Ureter (tissue), 1 donor: ENCODE measurements at regions not wholly inside any gene's neighbourhood (a gene's known extent, or its start where the extent isn't known, plus 50 kb on each side); places are given as distances from the start of the nearest gene placed in this dataset.
"Not testable (repeated sequence)": the region's sequence is repeated elsewhere in the genome, so short reads cannot be mapped to it uniquely, and the experiment has no call there.

ENCODE experiments used
- DNase-seq: peaks from one replicate; pipeline ENCODE4 v3.0.0-alpha.2; 2020; ENCODE audit warnings: low spot score
- donor health status: DM: yes; HTN: yes; CAD: no.

DNA sequence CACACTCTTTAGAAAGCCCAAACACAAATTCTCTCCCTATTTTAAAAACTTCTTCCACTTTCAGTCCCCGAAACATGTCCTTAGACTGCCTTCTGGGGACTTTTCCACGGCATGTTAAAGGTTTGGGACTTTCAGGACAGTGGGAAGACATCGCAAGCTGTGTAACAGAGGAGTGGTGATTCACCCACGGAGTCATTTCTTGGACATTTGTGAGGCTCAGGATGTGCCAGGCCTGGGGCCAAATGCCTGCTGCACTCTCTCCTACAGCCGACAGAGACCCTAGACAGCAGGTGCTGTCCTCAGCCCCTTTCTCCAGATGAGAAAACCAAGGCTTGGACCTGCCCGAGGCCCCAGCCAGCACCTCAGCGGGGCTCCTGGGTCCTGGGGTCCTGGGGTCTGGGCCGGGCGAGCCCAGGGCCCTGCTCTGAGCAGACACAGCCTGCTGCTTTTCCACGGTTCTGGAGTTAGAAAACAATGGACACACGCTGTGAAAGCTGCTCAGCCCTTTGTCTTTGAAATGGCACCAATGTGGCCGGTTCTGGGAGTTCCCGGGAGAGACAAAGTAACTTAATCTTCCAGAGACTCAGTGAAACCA, 370.2 kb upstream of the SFSWAP start:
- DNase-seq, result no peak

DNA sequence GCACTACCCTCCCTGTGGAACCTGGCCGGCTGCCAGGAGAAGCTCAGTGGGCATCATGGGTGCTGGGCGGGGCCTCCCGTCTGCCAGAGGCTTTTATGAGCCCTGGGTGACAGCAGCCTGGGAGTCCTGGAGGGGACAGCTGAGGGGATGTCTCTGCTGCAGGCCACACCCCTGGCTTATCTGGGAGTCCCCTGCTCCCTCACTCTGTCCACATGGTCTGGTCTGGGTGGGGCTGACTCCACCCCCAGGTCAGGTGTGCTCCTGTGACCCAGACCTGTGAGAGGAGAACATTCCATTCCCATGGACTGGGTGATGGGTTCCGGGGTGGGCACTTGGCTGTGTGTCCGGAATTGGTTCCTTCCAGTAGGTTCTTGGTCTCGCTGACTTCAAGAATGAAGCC, 369.3 kb upstream of the SFSWAP start:
- DNase-seq, result not testable (repeated sequence)

DNA sequence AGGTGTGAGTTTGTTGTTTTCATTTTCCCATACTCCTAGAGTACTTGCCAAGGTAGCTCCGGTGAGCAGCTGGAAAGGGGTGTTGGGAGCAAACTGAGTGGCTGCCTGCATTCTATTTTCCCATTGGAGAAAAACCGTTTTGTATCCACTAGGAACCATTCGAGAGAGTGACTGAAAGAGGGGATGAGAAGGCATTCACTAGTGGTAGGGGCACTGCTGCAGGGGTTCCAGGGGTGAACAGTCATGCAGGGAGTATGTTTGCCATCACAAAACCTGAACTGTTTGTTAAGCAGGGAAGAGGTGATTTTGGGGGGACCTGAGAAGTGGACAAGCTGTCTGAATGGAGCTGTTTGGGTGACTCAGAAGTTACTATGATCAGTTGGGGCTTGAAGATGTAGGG, 367.5 kb upstream of the SFSWAP start:
- DNase-seq, result not testable (repeated sequence)

DNA sequence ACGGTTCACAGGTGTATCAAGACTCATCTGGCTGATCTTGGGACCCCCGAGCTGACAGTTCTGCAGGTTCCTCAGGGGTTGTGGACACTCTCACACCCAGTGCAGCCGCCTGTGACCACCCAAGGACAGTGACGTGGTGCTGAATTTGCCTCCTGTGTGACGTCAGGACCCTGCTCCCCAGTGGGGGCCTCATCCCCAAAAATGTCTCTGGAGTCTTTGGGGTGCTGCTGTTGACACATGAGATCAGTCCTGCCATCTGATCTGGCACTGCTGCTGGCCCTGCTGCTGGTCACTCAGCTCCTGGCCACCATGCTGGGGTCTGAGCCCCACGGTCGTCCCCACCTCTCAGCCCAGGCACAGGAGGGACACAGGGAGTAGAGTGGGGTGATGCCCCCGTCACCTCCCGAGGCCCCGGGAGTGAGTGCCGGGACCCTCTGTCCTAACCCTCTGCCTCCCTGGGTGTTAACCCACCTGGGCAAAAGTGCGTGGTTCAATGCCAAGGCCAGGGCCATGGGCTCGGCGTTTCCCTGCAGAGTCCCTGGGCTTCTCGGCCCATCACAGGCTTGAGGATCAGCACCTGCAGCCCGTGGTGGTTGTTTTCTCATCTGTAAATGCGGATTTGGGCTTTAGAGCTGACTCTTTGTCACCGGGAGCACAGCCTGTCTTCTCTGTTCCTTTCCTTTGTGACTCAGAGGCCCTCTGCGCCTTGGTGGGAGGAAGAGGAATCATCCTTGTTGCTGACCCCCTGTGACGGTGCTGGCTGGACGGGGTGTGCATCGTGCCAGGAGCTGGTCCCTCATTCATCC, 366.0 kb upstream of the SFSWAP start:
- DNase-seq, result not testable (repeated sequence)

DNA sequence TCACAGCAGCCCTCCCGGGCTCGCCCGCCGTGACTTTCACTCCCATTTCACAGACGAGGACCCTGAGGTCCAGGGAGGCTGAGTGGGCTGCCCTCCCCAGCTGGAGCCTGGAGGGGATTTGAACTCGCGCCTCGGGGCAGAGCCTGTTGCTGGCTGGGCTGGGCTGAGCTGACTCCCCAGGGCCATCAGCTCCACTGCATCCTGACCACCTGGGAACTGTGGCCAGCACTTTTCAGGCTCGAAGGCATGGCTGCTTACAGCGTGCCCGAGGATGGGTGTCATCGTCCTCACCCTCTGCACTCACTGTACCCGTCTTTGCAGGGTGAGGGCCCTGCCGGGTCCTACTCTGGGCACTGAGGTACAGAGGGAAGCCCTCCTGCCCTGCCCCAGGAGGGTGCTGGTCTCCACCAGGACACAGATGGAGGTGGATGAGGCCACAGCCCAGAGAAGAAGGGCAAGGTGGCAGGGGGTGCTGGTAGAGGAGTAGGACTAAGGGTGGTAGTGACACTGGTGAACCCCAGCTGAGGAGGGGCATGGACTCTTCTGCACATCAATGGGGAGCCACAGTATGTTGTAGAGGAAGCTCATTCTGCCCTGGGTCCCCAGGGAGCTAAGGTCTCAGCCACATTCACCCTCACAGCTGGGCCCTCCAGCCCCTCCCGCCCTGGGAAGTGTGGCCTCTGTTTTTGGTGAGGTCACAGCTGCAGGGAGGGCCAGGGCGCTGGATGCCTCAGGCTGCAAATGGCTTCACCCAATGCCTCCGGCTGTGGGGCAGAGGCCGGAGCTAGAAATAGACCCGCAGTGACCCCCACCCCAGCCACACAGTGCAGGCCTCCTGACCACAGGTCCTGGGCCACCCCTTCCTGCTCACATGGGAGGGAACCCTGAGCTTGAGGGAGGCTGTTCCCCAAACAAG, 365.1 kb upstream of the SFSWAP start:
- DNase-seq, result no peak

DNA sequence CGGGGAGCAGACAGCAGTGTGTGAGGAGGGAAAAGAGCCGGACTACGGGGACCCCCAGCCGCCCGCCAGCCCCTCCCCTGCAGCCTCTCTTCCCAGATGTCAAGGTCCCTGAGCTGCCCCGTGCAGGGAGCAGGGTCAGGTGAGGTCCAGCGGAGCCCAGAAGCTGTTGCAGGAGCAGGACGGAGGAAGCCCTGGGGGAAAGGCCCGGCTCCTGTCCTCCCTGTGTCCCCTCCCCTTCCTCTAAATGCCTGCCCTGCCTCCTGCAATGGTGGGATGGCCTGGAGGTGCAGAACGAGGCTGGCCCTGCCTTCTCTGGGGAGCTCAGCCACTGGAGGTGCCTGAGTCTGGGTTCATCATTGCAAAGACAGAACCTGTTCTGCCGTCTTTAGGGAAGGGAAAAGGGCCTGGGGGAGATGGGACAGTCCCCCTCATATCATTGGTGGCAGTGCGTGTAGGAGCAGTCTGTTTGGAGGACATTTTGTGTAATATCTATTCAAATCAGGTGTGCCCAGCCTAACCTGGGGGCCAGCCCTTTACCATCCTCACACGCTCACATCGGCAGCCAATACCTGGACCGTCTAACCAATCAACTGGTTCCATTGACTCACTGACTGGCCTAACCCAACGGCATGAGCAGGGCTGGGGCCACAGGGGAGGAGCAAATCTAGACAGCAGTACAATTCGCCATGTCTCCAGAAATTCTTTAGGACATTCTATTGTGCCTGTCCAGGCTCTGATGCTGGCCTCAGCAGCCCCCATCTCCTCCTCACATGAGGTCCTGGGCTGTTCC, 364.1 kb upstream of the SFSWAP start:
- DNase-seq, result no peak

DNA sequence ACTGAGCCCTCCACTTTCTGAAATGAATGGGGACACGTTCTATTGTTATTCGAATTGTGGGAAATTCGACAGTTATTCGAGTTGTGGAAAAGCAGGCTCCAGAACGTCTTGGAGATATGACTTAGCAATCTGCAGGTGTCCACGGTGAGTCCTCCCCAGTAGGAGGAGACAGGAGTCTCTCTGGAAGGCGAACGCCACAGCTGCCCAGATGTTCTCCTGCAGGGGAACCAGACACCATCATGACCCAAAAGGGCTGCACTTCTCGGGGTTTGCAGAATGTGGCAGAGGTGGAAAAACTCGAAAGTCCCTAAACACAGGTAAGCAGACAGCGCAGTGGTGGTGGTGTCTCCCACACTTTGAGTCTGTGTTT, 363.6 kb upstream of the SFSWAP start:
- no peak for DNase-seq

DNA sequence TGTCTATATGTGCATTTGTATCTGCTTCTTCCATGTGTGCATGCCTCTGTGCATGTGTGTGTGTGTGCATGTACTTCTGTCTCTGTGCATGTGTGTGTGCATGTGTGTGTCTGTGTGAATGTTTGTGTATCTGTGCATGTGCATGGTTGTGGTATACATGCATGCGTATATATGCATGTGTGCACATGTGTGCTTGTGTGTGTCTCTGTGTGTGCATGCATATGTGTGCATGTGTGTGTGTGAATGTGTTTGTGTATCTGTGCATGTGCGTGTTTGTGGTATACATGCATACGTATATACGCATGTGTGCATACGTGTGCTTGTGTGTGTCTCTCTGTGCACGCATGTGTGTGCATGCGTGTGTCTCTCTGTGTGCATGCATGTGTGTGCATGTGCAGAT, 363.2 kb upstream of the SFSWAP start:
- DNase-seq, result no peak

DNA sequence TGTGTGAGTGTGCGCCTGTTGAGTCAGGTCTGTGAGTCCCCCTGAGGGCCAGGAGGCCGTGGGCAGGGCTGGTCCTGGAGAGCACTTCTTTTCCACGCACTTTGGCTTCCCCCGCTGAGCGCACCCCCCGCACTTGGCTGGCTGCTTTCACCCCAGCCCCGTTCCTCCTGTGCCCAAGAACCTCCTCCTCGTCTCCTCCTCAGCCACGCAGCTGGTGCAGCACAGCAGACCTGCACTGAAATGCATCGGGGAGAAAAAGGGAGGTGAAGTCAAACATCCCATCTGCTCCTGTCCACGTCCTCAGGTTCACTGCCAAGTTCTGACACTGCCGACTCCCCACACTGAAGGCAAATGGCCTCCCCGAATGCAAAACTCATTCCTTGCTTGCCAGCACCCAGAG, 362.7 kb upstream of the SFSWAP start:
- DNase-seq, result no peak

DNA sequence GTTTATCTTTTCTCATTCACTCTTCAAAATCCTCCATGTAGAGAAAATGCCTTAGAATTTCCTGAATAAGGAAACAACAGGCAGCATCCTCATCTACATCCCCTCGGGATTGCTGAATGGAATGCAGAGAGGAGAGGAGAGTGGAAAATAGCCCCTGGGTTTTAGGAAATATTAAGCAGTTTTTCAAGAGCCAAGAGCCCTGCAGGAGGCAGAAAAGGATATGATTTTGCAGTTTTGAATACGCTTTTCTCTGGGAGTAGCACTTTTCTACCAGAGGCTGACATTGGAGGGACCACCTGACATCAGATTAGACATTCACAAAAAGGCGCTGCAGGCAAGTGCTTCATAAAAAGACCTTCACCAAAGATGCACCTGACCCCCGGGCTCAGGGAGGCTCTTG, 362.2 kb upstream of the SFSWAP start:
- no peak for DNase-seq

DNA sequence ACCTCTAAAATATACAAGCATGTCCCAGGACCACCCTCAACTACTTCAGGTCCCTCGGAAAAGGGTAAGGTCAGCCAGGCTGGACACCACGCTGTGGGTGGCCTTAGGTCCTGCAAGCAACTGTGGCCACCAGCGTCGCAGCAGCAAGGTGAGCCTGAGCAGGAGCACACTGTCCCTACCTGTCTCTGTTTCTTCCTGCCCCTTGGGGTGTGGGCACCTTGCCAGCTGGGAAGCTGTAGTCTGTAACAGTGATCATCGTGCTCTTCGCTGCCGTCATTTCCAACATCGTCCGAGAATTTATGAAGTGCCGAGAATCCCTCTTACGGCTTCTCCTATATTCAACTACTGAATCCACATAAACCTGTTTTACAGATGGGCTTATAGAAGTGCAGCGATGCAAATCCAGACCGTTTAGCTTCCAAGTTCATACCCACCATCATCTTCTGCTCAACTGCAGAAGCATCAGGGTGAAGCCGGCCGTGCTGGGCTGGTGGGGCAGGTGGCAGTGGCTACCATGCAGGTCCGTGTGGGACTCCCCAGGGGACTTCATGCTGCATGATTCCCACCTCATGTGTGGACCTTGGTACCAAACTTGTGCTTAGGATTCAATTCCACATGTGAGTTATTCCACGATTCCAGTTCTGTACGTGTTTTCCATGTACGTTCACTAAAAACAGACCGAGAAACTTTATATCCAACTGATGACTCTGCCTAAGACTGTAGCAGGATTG, 361.3 kb upstream of the SFSWAP start:
- no peak for DNase-seq

DNA sequence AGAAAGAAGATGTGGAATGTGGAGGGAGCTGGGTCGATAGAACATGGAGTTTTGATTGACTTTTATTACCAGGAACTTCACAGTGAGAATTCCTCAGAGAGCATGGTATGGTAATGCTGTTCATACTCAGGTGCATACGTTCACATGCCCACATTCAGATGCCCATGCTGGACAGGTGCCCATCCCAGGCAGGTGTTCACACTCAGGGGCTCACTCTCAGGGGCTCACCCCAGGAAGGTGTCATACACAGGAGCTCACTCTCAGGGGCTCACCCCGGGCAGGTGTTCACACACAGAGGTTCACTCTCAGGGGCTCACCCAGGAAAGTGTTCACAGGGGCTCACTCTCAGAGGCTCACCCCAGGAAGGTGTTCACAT, 360.0 kb upstream of the SFSWAP start:
- no peak for DNase-seq

DNA sequence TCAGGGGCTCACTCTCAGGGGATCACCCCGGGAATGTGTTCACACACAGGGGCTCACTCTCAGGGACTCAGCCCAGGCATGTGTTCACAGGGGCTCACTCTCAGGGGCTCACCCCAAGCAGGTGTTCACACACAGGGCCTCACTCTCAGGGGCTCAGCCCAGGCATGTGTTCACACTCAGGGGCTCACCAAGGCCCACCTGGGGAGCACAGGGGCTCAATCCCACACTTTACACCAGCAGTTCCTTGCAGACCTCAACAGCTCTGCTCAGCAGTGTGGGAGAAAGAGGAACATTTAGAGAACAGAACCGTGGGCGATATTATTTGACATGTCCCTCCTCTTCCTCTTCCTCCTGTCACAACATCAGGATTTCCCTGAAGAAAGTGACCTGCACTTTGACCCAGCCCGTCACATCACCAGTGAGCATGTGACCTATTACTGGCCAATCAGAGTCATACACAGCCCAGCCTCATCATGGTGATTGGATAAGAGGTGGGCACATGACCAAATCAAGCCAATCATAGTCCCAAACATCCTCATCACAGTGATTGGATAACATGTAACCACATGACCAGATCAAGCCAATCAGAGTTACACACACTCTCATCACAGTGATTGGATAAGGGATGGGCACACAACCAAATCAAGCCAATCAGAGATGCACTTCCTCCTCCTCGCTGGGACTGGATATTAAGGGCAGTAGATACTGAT, 359.4 kb upstream of the SFSWAP start:
- DNase-seq, result no peak

DNA sequence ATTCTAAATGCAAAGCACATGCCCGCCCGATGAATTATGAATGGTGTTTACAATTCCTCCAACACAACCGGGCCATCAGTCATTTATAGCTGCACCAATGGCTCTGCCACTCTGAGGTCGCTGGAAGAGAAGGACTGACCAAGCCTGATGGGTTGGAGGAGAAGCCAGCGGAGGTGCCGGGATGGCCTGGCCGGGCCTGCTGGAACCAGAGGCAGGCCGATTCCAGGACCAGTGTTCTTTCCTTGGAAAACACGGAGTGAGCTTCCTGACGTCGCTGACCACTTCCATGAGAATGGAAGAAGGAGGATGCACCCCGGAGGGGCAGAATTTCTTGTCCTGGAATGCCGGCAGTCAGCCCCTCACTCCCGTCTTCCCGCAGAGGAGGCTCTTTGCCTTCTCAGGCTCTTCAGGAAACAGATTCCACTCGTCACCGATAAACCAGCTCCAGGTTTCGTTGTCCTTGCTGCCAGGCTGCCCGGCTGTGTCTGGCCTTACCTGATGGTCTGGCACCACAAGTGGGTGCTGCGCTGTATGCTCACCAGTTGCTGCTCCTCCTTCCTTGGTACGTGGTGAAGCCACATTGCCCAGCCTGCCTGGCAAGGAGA, 358.5 kb upstream of the SFSWAP start:
- DNase-seq, result no peak

DNA sequence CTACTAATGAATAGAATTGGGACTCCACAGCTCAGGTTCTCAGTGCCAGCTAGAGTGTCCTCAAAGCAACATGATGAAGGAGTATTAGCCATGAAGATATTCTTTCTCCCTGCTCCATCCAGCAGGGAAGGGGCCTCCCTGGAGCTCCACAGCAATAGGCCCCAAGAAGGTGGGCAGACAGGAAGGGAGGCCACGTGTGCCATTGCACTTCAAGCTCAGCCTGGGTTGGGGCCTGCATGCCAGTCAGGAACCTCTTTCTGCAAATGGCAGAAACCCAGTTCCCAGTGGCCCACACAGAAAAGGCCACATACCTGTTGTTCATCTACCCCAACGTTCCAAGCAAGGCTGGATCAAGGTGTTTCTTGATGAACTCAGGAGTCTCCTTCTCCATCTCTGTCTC, 357.5 kb upstream of the SFSWAP start:
- no peak for DNase-seq

DNA sequence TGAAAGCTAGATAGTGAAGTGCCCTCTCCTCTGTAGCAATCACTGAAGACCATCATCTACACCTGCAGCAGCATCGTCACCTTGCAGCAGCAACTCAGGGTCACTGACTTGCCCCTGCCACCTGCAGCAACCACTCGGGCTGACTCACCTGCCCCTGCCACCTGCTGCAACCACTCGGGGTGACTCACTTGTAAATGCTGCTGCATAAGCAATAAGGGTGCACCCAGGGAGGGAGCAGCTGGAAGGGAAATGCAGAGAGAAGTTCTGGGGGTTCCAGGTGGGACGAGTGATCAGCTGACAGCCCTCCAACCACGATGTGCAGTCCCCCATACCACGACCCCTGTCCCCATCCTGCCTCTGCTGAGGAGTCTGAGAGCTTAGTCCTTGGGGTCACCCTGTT, 357.1 kb upstream of the SFSWAP start:
- DNase-seq, result no peak

DNA sequence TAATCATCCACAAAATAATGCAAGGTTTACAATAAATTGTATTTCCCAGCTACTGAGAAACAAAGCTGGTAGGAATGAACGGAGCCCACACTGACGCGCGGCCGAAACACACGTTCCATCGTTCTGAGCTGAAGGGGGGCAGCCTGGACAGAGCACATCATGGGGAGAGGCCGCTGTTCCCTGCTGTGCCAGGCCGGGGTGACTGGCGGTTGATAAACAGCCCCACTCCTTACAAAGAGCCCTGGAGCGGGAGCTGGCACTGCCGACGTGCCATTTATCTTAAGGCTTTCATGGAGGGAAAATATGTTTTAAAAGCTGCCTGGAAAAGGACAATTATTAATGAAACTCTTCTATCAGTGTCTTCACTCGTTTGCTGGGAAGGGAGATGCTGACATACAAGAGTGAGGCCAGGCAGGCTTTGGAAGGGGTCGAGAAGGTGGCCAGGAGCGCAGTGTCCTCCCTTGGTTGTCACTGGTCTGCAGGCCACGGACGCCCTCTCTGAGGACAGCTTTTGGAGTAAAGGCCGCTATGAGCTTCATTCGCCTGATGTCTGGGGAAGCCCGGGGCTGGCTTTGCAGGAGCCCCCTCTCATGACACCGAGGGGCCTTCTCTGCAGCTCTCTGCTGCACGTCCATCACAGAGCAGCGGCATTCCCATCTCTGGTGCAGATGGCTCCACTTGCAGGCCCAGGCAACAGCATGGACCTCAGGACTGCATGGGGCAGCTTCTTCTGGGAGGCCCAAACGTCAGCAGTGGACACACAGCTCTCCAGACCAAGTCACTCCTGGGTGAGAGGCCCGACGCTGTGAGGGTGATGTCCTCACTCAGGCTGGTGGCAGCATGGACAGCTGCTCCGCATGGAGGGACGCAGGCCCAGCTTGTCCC, 355.3 kb upstream of the SFSWAP start:
- no peak for DNase-seq

DNA sequence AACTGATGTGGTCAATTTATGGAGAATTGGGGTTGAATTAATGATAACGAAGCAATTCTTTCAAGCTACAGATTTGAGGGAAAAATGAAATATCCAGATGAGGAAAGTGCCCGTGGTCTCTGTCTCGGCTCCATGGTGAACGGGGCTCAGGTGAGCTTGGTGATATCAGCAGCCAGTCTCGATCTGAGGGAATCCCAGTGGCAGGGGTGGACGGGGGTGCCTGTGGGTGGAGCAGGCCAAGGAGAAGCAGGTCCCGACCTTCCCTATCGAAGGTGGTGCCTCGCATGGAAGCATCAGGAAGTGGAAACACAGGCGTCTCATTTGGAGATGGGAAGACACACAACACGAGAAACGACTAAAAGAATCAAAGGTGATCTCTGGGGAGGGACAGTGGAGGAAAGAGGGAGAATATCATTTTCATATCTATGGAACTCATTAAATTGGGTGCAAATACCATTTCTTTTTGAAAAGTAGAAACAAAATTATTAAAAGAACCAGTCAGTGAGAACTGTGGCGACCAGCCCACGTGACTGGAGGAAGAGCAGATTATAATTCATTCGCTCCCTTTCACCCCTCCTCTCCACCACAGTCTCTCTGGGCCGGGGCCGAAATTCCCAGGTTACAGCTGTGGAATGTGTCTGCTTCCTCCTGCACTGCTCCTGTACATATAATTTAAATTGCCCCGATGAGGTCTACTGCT, 354.3 kb upstream of the SFSWAP start:
- DNase-seq, result no peak
